OCI-LY1 (cell line): ENCODE measurements at regions not wholly inside any gene's neighbourhood (a gene's known extent, or its start where the extent isn't known, plus 50 kb on each side); places are given as distances from the start of the nearest gene placed in this dataset.

Experiments
- CTCF ChIP-seq: fragments of 200-600 bp; sonication (generic), shearing (Covaris generic); IDR thresholded peaks from 2 replicates; pipeline ENCODE4 v1.5.1; 2017; ENCODE audit warnings: mild to moderate bottlenecking, antibody characterized with exemption, low read length, moderate library complexity, mixed read lengths
- EZH2 ChIP-seq: fragments of 200-600 bp; sonication (generic), shearing (Covaris generic); IDR thresholded peaks from 2 replicates; pipeline ENCODE4 v1.8.0; 2017; ENCODE audit warnings: borderline replicate concordance, mixed run types, mild to moderate bottlenecking, antibody characterized with exemption, low read length, moderate library complexity, mixed read lengths

GRCh38 chr3:25145176-25145575, 282.9 kb upstream of the RARB start:
- TF ChIP-seq CTCF, result no peak
- no peak for TF ChIP-seq EZH2
